Activated naive CD8-positive, alpha-beta T cell treated with anti-CD3 and anti-CD28 coated beads, Interleukin-2, amount 10 ng/mL, durations not matched to agents 7 days and 5 days (primary cell): ENCODE measurements at regions not wholly inside any gene's neighbourhood (a gene's known extent, or its start where the extent isn't known, plus 50 kb on each side); places are given as distances from the start of the nearest gene placed in this dataset.
"Not testable (repeated sequence)": the region's sequence is repeated elsewhere in the genome, so short reads cannot be mapped to it uniquely, and the experiment has no call there.

Experiments used
- ATAC-seq: fragments of 150-1000 bp; cut with Tn5 transposase; one replicate; pipeline ENCODE4 v1.10.0; 2021; ENCODE audit warnings: low read depth, moderate library complexity
- POLR2A ChIA-PET: fragments of 350-600 bp; sonication (Branson Sonifier 250); formaldehyde crosslinking; loops from one replicate; lab custom pipeline; 2021; ENCODE audit warnings: antibody characterized with exemption; lab: Charles Lee
- DNase-seq: peaks from one replicate; pipeline ENCODE4 v3.0.0; 2021
- H3K27ac Mint-ChIP-seq: one replicate; pipeline ENCODE4 v1.8.0; 2022; ENCODE audit warnings: mild to moderate bottlenecking, mixed read lengths
- H3K27me3 Mint-ChIP-seq: one replicate; pipeline ENCODE4 v1.8.0; 2022; ENCODE audit warnings: mild to moderate bottlenecking, moderate library complexity, mixed read lengths
- H3K36me3 Mint-ChIP-seq: one replicate; pipeline ENCODE4 v1.8.0; 2021; ENCODE audit warnings: mild to moderate bottlenecking, mixed read lengths
- H3K4me1 Mint-ChIP-seq: one replicate; pipeline ENCODE4 v1.8.0; 2021; ENCODE audit warnings: mixed read lengths
- H3K4me3 Mint-ChIP-seq: one replicate; pipeline ENCODE4 v1.8.0; 2022; ENCODE audit warnings: mild to moderate bottlenecking, moderate library complexity, mixed read lengths
- H3K9me3 Mint-ChIP-seq: one replicate; pipeline ENCODE4 v1.8.0; 2021; ENCODE audit warnings: mixed read lengths

DNA sequence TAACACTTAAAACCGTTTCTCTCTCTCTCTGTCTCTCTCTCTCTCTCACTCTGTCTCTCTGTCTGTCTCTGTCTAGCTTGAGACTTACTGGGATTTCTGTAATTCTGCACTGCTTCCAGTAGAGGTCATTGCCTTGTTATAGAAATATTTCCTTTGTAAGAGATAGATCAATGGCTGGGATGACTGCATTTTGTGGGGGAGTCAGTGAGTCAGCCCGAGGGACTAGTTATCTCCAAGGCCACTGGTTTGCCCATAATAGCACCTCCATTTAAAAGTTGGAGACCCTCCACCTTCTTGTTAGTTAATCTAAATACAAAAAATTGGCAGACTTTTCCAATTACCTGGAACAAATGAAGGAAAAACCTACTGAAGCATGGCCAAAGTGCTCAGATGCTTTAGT is 547.2 kb downstream of the LRRC70 start:
- no peak overlapping the region for H3K27ac Mint-ChIP-seq
- no peak for ATAC-seq
- no peaks in the 10 kb centered on the region for H3K36me3 Mint-ChIP-seq
- no peaks in the 10 kb centered on the region for H3K9me3 Mint-ChIP-seq
- H3K27me3 Mint-ChIP-seq = no peaks in the 10 kb centered on the region
- H3K4me1 Mint-ChIP-seq = no peaks in the 10 kb centered on the region
- POLR2A ChIA-PET = no interaction called here
- H3K4me3 Mint-ChIP-seq = no peak overlapping the region
- no peak for DNase-seq

DNA sequence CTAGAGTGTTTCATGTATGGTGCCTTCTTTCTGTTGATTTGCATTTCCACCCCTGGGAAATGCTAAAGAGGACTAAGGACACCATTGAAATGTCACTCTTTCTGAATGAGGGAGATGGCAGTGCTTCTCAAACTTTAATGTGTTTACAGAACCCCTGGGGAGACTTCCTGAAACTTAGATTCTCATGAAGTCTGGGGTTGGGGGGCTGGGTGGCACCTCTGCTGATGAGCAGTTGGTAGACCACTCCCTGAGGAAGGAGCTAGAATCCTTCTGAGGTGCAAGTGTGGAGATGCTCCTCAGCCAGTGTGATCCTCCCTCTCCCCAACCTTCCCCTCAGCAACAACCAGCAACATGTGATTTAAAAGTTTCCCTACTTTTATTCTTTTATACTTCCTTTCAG is 546.8 kb downstream of the LRRC70 start:
- no peak for DNase-seq
- no peak for ATAC-seq
- Mint-ChIP-seq H3K27me3 (no peaks in the 10 kb centered on the region), H3K4me1 (no peaks in the 10 kb centered on the region), H3K27ac (no peak overlapping the region), H3K36me3 (no peaks in the 10 kb centered on the region), H3K4me3 (no peak overlapping the region), H3K9me3 (no peaks in the 10 kb centered on the region)
- POLR2A ChIA-PET = no interaction called here

DNA sequence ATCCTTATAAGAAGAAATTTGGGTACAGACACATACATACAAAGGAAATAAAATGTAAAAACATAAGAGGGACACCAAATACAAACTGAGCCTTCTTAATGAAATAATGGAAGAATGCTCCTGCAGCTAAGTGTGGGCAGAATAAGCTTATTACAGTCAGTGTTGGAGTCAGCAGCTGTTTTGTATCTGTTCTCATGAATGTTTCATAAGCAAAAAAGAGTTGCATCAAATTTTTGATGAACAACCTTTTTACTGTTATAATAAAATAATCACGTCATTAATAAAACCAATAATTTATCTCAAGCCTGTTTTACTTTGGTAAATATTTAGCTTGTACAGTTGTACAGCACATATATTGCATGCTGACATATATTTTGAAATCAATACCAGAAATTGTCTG is 545.6 kb downstream of the LRRC70 start:
- H3K9me3 Mint-ChIP-seq = no peaks in the 10 kb centered on the region
- no peaks in the 10 kb centered on the region for H3K36me3 Mint-ChIP-seq
- H3K27me3 Mint-ChIP-seq = no peaks in the 10 kb centered on the region
- no peaks in the 10 kb centered on the region for H3K4me1 Mint-ChIP-seq
- DNase-seq (no peak), ATAC-seq (no peak)
- H3K27ac Mint-ChIP-seq = no peak overlapping the region
- POLR2A ChIA-PET = no interaction called here
- H3K4me3 Mint-ChIP-seq = no peak overlapping the region

DNA sequence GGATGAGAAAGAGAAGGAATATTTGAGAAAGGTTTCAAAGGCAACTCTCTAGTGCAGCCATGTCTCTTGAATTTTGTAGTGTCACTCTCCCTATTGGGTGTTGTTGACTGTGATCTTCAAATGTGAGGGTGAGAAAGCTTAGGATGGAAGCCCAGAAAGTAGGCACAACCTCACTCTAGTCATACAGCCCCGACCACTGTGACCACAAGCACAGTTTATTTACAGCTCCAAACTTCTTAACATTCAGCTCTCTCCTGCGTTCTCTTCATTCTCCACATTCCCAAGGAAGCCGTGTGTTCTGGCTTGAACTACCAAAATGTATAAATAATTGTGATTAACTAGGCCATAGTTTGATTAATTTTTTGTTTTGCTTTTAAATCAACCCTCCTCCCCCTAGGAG is 542.9 kb downstream of the LRRC70 start:
- Mint-ChIP-seq H3K27ac (no peak overlapping the region), H3K27me3 (no peaks in the 10 kb centered on the region), H3K9me3 (no peaks in the 10 kb centered on the region), H3K4me1 (no peaks in the 10 kb centered on the region), H3K36me3 (no peaks in the 10 kb centered on the region), H3K4me3 (no peak overlapping the region)
- no peak for ATAC-seq
- no peak for DNase-seq
- POLR2A ChIA-PET = no interaction called here

DNA sequence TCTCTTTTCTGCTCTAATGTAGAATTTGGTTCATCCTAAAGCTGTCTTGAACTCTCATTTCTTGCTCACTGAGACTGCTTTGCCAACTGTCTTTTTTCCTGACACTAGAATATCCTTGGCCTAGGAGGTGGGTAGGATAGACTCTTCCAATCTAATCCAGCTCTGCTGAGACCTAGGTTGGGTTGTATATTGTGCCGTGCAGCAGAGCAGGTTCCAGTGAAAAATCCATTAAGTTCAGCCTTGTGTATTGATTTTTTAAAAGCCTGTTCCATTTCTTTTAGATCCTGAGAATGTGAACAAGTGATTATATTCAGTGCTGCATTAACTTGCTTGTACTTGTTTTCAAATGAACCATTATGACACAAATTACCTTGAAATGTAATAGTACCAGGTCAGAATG is 539.6 kb downstream of the LRRC70 start:
- POLR2A ChIA-PET = no interaction called here
- no peak for DNase-seq
- Mint-ChIP-seq H3K4me3 (no peak overlapping the region), H3K27me3 (no peaks in the 10 kb centered on the region), H3K36me3 (no peaks in the 10 kb centered on the region), H3K4me1 (no peaks in the 10 kb centered on the region), H3K9me3 (no peaks in the 10 kb centered on the region), H3K27ac (no peak overlapping the region)
- ATAC-seq = no peak

DNA sequence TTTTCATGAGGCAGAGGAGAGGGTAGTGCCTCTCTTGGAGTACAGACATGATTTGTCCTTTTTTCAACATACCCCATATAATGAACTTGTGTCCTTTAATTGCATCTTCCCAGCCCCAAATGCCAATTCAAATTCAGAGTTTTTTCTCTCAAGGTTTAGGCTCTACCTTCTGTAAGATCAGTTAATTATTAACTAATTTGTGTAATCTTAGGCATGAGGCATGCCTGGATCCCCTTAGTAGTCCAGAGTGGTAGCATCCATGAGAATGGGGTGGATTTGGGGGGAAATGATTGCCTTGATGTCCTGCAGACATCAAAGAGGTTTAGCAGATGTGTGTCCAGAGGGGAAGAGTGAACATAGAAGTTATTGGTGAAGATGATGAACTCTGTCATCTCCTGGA is 533.3 kb downstream of the LRRC70 start:
- no peaks in the 10 kb centered on the region for H3K4me1 Mint-ChIP-seq
- POLR2A ChIA-PET = no interaction called here
- H3K9me3 Mint-ChIP-seq = no peaks in the 10 kb centered on the region
- no peaks in the 10 kb centered on the region for H3K27me3 Mint-ChIP-seq
- DNase-seq (no peak), ATAC-seq (no peak)
- no peak overlapping the region for H3K27ac Mint-ChIP-seq
- H3K4me3 Mint-ChIP-seq = no peak overlapping the region
- H3K36me3 Mint-ChIP-seq = no peaks in the 10 kb centered on the region

DNA sequence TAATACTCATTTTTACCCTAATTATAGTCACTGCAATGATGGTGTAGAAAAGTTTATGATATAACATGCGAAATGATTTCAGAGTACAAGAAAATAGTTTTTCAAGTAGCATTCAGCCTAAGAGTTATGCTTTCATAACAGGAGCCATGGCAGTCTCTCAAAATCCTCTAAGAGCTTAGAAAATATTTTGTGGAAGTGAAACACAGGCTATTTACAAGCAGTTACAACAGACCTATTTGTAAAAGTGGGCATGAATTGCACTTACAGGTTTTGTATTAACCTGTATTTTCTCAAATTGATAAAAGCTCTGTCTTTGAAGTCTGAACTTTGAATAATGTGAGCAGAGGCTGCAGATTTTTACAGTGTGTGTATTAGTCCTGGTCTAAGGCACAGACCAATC is 523.3 kb downstream of the LRRC70 start:
- H3K4me3 Mint-ChIP-seq = no peak overlapping the region
- DNase-seq (no peak), ATAC-seq (no peak)
- POLR2A ChIA-PET = no interaction called here
- no peak overlapping the region for H3K27ac Mint-ChIP-seq
- no peaks in the 10 kb centered on the region for H3K36me3 Mint-ChIP-seq
- H3K27me3 Mint-ChIP-seq = no peaks in the 10 kb centered on the region
- no peaks in the 10 kb centered on the region for H3K4me1 Mint-ChIP-seq
- H3K9me3 Mint-ChIP-seq = no peaks in the 10 kb centered on the region

DNA sequence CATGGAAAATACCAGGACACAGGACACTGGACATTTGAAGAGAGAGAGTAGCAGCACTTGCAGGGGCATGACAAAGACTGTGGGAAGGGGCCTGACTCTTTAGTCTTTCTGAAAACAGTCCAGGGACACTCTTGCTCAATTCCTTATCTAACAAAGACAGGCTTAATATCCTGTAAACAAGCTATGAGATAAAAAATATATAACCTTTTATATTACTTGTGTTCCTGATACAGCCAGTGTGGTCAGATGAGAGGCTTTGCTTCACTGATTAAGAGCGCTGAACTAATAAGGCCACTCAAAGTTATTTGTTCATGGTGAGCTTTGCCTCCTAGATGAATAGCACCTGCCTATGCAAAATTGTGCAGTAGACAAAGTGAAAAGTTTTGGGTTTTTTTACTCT is 518.7 kb downstream of the LRRC70 start:
- Mint-ChIP-seq H3K27me3 (no peaks in the 10 kb centered on the region), H3K27ac (no peak overlapping the region), H3K4me3 (no peak overlapping the region), H3K36me3 (no peaks in the 10 kb centered on the region), H3K9me3 (no peaks in the 10 kb centered on the region), H3K4me1 (no peaks in the 10 kb centered on the region)
- POLR2A ChIA-PET = no interaction called here
- DNase-seq = no peak
- ATAC-seq = no peak

DNA sequence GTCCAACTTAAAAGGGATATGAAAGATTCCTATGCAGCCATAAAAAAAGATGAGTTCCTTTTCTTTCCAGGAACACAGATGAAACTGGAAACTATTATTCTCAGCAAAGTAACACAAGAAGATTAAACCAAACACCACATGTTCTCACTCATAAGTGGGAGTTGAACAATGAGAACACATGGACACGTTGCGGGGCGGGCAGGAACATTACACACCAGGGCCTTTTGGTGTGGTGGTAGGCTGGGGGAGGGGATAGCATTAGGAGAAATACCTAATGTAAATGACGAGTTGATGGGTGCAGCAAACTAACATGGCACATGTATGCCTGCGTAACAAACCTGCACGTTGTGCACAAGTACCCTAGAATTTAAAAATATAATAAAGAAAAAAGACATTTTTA is 516.1 kb downstream of the LRRC70 start:
- DNase-seq = no peak
- no peaks in the 10 kb centered on the region for H3K9me3 Mint-ChIP-seq
- H3K4me1 Mint-ChIP-seq = no peaks in the 10 kb centered on the region
- POLR2A ChIA-PET = no interaction called here
- no peaks in the 10 kb centered on the region for H3K36me3 Mint-ChIP-seq
- H3K27ac Mint-ChIP-seq = no peak overlapping the region
- ATAC-seq = no peak
- H3K4me3 Mint-ChIP-seq = no peak overlapping the region
- no peaks in the 10 kb centered on the region for H3K27me3 Mint-ChIP-seq

DNA sequence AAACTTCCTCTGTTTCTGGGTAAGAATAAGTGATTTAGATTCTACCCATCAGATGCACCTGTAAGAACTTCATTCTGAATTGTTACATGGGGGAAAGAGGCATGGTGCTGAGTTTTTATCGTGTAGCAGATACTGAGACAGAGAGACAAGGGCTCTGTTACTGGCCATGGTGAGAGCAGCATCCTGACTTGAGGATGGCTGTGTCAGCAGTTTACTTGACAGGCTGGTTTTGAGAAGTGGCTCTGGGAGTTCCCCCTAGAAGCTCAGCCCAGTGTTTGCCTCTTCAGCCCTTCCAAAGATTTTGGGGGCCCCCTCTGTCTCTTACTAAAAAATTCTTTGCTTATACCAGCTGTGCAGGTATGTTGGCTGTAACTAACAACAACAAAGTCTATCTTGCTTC is 510.5 kb downstream of the LRRC70 start:
- no peak for ATAC-seq
- H3K9me3 Mint-ChIP-seq = no peaks in the 10 kb centered on the region
- no peak for DNase-seq
- no peak overlapping the region for H3K4me3 Mint-ChIP-seq
- H3K36me3 Mint-ChIP-seq = no peaks in the 10 kb centered on the region
- no peaks in the 10 kb centered on the region for H3K4me1 Mint-ChIP-seq
- no peaks in the 10 kb centered on the region for H3K27me3 Mint-ChIP-seq
- no peak overlapping the region for H3K27ac Mint-ChIP-seq
- POLR2A ChIA-PET = no interaction called here

DNA sequence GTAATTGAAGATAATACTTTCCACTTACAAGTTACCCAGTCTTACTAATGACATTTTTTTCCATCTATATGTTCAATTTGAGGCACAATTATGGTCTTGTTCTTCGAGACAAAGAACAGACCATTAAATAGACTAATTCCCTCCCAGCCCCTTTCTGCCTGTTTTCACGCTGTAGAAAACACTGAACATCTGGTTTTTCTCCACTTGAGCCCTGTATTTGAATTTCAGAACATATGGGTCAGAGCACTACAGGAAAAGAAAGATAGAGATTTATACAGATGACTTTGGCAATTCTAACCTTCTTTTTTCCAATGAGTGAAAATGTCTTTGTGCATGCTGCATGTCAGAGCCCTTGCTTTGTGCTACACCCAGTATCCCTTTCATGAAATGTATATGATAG is 506.9 kb downstream of the LRRC70 start:
- no peaks in the 10 kb centered on the region for H3K9me3 Mint-ChIP-seq
- DNase-seq (no peak), ATAC-seq (no peak)
- no peak overlapping the region for H3K4me3 Mint-ChIP-seq
- H3K27ac Mint-ChIP-seq = no peak overlapping the region
- H3K4me1 Mint-ChIP-seq = no peaks in the 10 kb centered on the region
- H3K36me3 Mint-ChIP-seq = no peaks in the 10 kb centered on the region
- H3K27me3 Mint-ChIP-seq = no peaks in the 10 kb centered on the region
- POLR2A ChIA-PET = no interaction called here

DNA sequence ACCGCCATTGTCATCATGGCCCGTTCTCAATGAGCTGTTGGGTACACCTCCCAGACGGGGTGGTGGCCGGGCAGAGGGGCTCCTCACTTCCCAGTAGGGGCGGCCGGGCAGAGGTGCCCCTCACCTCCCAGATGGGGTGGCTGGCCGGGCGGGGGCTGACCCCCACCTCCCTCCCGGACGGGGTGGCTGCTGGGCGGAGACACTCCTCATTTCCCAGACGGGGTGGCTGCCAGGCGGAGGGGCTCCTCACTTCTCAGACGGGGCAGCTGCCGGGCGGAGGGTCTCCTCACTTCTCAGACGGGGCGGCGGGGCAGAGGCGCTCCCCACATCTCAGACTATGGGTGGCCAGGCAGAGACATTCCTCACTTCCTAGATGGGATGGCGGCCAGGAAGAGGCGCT is 505.1 kb downstream of the LRRC70 start:
- H3K4me1 Mint-ChIP-seq, H3K27me3 Mint-ChIP-seq, H3K4me3 Mint-ChIP-seq, H3K9me3 Mint-ChIP-seq, DNase-seq, POLR2A ChIA-PET, H3K36me3 Mint-ChIP-seq, ATAC-seq, H3K27ac Mint-ChIP-seq: not testable (repeated sequence)

DNA sequence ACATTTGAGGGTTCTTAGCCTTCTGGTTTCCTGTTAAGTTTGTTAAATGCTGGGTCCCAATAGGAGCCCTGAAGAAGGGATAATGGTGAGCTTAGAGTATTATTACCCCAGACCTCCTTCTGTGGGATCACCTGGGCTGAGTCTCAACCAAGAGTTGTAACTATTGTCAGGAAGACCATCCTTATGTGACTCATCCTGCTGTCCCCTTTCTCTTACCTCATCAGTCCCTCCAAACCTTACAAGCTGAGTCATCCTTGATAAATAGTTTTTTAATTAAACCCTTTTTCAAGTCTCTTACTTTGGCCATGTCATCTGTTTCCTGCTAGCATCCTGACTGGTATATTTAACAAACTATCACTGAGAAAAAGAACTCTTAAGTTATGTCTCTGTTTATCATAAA is 502.8 kb downstream of the LRRC70 start:
- Mint-ChIP-seq H3K36me3 (no peaks in the 10 kb centered on the region), H3K27me3 (no peaks in the 10 kb centered on the region), H3K9me3 (peaks cover 3% of the 10 kb centered on the region), H3K4me1 (no peaks in the 10 kb centered on the region), H3K27ac (no peak overlapping the region), H3K4me3 (no peak overlapping the region)
- POLR2A ChIA-PET = no interaction called here
- DNase-seq = no peak
- no peak for ATAC-seq

DNA sequence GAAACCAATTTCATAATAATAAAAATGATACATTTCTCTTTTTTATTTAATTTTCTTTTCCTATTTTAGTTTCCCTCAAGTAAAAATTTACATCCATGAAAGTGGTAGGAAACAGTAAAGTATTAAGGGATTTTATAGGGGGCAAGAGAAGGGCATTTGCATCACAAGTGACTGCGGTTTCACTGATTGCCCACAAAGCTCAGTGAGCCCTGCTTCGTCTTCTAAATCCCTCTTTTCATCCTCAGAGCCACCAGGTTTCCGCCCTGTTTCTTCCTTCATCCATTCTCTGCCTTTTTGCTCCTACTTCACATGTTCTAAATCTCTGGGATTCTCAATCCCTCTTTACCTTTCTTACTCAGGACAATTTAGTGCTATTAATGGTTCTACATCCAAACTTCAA is 491.4 kb downstream of the LRRC70 start:
- no peaks in the 10 kb centered on the region for H3K4me1 Mint-ChIP-seq
- no peaks in the 10 kb centered on the region for H3K36me3 Mint-ChIP-seq
- no peak overlapping the region for H3K4me3 Mint-ChIP-seq
- ATAC-seq (no peak), DNase-seq (no peak)
- H3K9me3 Mint-ChIP-seq = peaks cover 3% of the 10 kb centered on the region
- POLR2A ChIA-PET = no interaction called here
- H3K27ac Mint-ChIP-seq = no peak overlapping the region
- H3K27me3 Mint-ChIP-seq = no peaks in the 10 kb centered on the region

DNA sequence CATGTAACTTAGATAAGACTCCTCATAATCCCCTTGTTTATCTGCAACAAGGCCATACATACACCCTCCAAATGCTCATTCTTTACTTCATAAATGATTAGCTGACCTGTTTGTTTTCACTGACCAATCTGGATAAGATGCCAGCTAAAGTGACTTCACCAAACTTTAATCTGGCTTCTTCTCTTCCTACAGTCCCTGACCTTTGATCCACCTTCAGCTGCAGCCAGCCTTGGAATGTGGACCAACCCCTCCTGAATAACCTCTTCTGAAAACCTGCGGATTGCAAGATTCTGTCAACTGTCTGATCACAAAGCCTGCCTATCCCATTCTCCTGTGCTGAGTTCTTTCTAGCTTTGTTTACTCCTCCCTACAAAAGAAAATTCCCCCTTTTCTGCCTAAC is 476.8 kb downstream of the LRRC70 start:
- no peaks in the 10 kb centered on the region for H3K27me3 Mint-ChIP-seq
- ATAC-seq (no peak), DNase-seq (no peak)
- no peak overlapping the region for H3K4me3 Mint-ChIP-seq
- POLR2A ChIA-PET = no interaction called here
- no peak overlapping the region for H3K27ac Mint-ChIP-seq
- no peaks in the 10 kb centered on the region for H3K4me1 Mint-ChIP-seq
- H3K9me3 Mint-ChIP-seq = peaks cover 1% of the 10 kb centered on the region
- no peaks in the 10 kb centered on the region for H3K36me3 Mint-ChIP-seq
